SJCRH30 (cell line): ENCODE measurements at regions not wholly inside any gene's neighbourhood (a gene's known extent, or its start where the extent isn't known, plus 50 kb on each side); places are given as distances from the start of the nearest gene placed in this dataset.
"Not testable (repeated sequence)": the region's sequence is repeated elsewhere in the genome, so short reads cannot be mapped to it uniquely, and the experiment has no call there.

Source experiments
- DNase-seq, 2 experiments: peaks; one replicate each; pipeline ENCODE4 v3.0.0-alpha.2; 2015 to 2020
- H3K27ac ChIP-seq: fragments of 250-450 bp; sonication (Bioruptor Pico); 2 replicates; pipeline ENCODE4 v1.5.1; 2020; ENCODE audit warnings: mild to moderate bottlenecking, moderate library complexity
- H3K27me3 ChIP-seq: fragments of 250-450 bp; sonication (Bioruptor Pico); 2 replicates; pipeline ENCODE4 v1.5.1; 2020; ENCODE audit warnings: mild to moderate bottlenecking, moderate library complexity
- H3K36me3 ChIP-seq: fragments of 250-450 bp; sonication (Bioruptor Pico); 2 replicates; pipeline ENCODE4 v1.5.1; 2020; ENCODE audit warnings: mild to moderate bottlenecking, moderate library complexity
- H3K4me1 ChIP-seq: fragments of 250-450 bp; sonication (Bioruptor Pico); 2 replicates; pipeline ENCODE4 v1.5.1; 2020; ENCODE audit warnings: mild to moderate bottlenecking, moderate library complexity
- H3K4me3 ChIP-seq: fragments of 250-450 bp; sonication (Bioruptor Pico); 2 replicates; pipeline ENCODE4 v1.5.1; 2020; ENCODE audit warnings: mild to moderate bottlenecking, moderate library complexity
- H3K9me3 ChIP-seq: fragments of 250-450 bp; sonication (Bioruptor Pico); replicated peaks from 2 replicates; pipeline ENCODE4 v1.5.1; 2020; ENCODE audit warnings: mild to moderate bottlenecking, moderate library complexity

DNA sequence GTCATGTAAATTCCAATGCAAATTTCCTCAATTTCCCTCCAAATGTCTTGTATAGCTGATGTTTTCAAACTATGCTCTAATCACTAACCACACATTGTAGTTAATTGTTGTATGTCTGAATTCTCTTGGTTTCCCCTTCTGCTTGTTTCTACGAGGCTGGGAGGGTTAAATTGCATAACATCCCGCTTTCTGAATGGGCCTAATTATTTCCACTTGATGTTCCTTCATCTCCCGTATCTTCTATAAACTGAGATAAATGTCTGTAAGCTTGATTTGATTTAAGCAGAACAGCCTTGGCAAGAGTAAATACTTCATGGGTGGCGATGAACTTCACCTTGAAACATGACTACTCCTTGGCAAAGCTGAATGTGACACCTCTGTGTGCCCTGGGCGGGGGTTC, 72.2 kb downstream of the SERINC2 start:
- H3K4me3 ChIP-seq = no peak overlapping the region
- no peaks in the 10 kb centered on the region for H3K36me3 ChIP-seq
- H3K27ac ChIP-seq = no peak overlapping the region
- DNase-seq = no peak
- no peaks in the 10 kb centered on the region for H3K4me1 ChIP-seq
- H3K27me3 ChIP-seq = peaks cover 3% of the 10 kb centered on the region; the same call in 1 of the 2 replicates
- H3K9me3 ChIP-seq = peaks cover 2% of the 10 kb centered on the region; the same call in 1 of the 2 replicates

GRCh38 chr1:31487143-31487542, 74.1 kb downstream of the SERINC2 start:
- H3K4me3 ChIP-seq = no peak overlapping the region
- H3K27ac ChIP-seq = no peak overlapping the region
- H3K4me1 ChIP-seq = no peaks in the 10 kb centered on the region
- H3K9me3 ChIP-seq = peaks cover 3% of the 10 kb centered on the region; the same call in 1 of the 2 replicates
- DNase-seq = no peak
- peaks cover 3% of the 10 kb centered on the region; the same call in 1 of the 2 replicates for H3K27me3 ChIP-seq
- H3K36me3 ChIP-seq = no peaks in the 10 kb centered on the region

- no peak for DNase-seq
- Histone ChIP-seq H3K27ac (no peak overlapping the region), H3K9me3 (peaks cover 8% of the 10 kb centered on the region; the same call in 1 of the 2 replicates), H3K27me3 (peaks cover 3% of the 10 kb centered on the region; the same call in 1 of the 2 replicates), H3K36me3 (no peaks in the 10 kb centered on the region), H3K4me1 (no peaks in the 10 kb centered on the region), H3K4me3 (no peak overlapping the region)
Observed at GRCh38 chr1:31487721-31488293, 74.8 kb downstream of the SERINC2 start.

- no peaks in the 10 kb centered on the region for H3K36me3 ChIP-seq
- peaks cover 3% of the 10 kb centered on the region; the same call in 1 of the 2 replicates for H3K27me3 ChIP-seq
- no peak overlapping the region for H3K4me3 ChIP-seq
- H3K9me3 ChIP-seq = peaks cover 8% of the 10 kb centered on the region; the same call in 1 of the 2 replicates
- no peak for DNase-seq
- no peaks in the 10 kb centered on the region; the same call in 1 of the 2 replicates for H3K4me1 ChIP-seq
- H3K27ac ChIP-seq = no peak overlapping the region
Observed at GRCh38 chr1:31488528-31488927, 75.5 kb downstream of the SERINC2 start.

GRCh38 chr1:31489575-31489974, 76.6 kb downstream of the SERINC2 start:
- H3K4me1 ChIP-seq, DNase-seq, H3K27ac ChIP-seq, H3K4me3 ChIP-seq, H3K36me3 ChIP-seq, H3K27me3 ChIP-seq, H3K9me3 ChIP-seq: not testable (repeated sequence)

DNA sequence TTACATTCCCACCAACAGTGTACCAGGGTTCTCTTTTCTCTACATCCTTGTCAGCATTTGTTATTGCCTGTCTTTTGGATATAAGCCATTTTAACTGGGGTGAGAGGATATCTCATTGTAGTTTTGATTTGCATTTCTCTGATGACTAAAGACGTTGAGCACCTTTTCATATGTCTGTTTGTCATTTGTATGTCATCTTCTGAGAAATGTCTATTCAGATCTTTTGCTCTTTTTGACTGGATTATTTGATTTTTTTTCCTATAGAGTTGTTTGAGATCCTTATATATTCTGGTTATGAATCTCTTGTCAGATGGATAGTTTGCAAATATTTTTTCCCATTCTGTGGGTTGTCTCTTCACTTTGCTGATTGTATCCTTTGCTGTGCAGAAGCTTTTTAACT, 77.6 kb downstream of the SERINC2 start:
- H3K27me3 ChIP-seq, H3K4me1 ChIP-seq, H3K27ac ChIP-seq, H3K4me3 ChIP-seq, DNase-seq, H3K36me3 ChIP-seq: not testable (repeated sequence)
- peaks cover 13% of the 10 kb centered on the region for H3K9me3 ChIP-seq

DNA sequence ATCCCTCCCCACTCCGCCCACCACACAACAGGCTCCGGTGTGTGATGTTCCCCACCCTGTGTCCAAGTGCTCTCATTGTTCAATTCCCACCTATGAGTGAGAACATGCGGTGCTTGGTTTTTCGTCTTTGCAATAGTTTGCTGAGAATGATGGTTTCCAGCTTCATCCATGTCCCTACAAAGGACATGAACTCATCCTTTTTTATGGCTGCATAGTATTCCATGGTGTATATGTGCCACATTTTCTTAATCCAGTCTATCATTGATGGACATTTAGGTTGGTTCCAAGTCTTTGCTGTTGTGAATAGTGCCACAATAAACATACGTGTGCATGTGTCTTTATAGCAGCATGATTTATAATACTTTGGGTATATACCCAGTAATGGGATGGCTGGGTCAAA, 81.0 kb upstream of the TINAGL1 start:
- H3K27me3 ChIP-seq, DNase-seq, H3K36me3 ChIP-seq, H3K4me3 ChIP-seq, H3K4me1 ChIP-seq, H3K27ac ChIP-seq: not testable (repeated sequence)
- peaks cover 13% of the 10 kb centered on the region for H3K9me3 ChIP-seq

GRCh38 chr1:31495770-31496169, 80.5 kb upstream of the TINAGL1 start:
- H3K4me1 ChIP-seq, H3K27me3 ChIP-seq: not testable (repeated sequence)

GRCh38 chr1:31497601-31498000, 78.7 kb upstream of the TINAGL1 start:
- Histone ChIP-seq H3K27me3 (peaks cover 1% of the 10 kb centered on the region; the same call in 1 of the 2 replicates), H3K27ac (no peak overlapping the region), H3K36me3 (no peaks in the 10 kb centered on the region), H3K9me3 (peaks cover 8% of the 10 kb centered on the region), H3K4me1 (no peaks in the 10 kb centered on the region; the same call in 1 of the 2 replicates), H3K4me3 (no peak overlapping the region)
- DNase-seq = no peak

More at GRCh38 chr1:31495770-31496169, 80.5 kb upstream of the TINAGL1 start:
- H3K4me3 ChIP-seq, H3K36me3 ChIP-seq, DNase-seq, H3K27ac ChIP-seq: not testable (repeated sequence)
- peaks cover 13% of the 10 kb centered on the region for H3K9me3 ChIP-seq

DNA sequence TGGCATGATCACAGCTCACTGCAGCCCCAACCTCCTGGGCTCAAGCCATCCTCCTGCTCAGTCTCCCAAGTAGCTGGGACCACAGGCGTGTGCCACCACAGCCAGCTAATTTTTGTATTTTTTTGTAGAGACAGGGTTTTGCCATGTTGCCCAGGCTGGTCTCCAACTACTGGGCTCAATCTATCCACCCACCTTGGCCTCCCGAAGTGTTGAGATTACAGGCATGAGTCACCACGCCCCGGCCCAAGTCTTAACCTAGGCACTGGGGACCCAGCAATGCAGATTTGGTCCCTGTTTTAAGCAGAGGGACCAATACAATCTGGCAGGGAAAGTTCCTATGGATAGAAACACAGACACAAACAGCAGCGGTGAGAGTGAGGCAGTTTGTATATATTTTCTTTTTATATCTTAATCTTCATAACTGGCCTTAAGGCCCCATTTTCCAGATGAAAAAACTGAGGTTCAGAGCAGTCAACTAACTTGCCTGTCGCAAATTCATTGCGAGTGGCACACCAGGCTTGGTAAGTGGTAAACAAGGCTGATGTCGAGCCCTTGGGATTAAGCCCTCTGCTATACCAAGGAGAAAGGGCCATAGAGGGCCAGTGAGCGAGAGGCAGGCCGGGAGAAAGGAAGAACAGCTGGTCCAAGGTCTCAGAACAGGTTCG, 77.8 kb upstream of the TINAGL1 start:
- H3K27me3 ChIP-seq = peaks cover 4% of the 10 kb centered on the region; the same call in 1 of the 2 replicates
- no peaks in the 10 kb centered on the region for H3K36me3 ChIP-seq
- no peak overlapping the region for H3K27ac ChIP-seq
- H3K9me3 ChIP-seq = peaks cover 8% of the 10 kb centered on the region
- H3K4me1 ChIP-seq = no peaks in the 10 kb centered on the region; the same call in 1 of the 2 replicates
- no peak overlapping the region for H3K4me3 ChIP-seq
- no peak for DNase-seq

- DNase-seq = no peak
- H3K36me3 ChIP-seq = no peaks in the 10 kb centered on the region
- H3K9me3 ChIP-seq = no peaks in the 10 kb centered on the region
- no peak overlapping the region for H3K4me3 ChIP-seq
- peaks cover 14% of the 10 kb centered on the region for H3K4me1 ChIP-seq
- no peak overlapping the region for H3K27ac ChIP-seq
- peaks cover 4% of the 10 kb centered on the region; the same call in 1 of the 2 replicates for H3K27me3 ChIP-seq
Observed at GRCh38 chr1:31501505-31501904, 74.8 kb upstream of the TINAGL1 start.

DNA sequence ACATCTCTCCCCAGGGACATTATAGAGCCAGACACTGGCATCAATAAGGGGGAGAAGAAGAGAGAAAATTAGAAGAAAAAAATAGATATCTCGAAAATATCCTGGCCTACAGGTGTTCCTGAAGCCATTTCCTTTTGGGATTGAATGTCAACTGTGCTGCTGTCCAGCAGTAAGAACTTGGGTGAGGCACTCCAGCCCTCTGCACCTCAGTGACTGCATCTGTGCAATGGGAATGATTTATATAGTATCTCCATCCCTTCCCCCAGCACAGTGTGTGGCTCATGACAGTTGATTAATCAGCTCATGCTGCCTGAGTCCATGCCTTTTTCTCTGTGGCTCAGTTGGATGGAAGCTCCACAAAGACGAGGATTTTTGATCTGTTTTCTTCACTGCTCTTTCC, 74.1 kb upstream of the TINAGL1 start:
- peaks cover 4% of the 10 kb centered on the region; the same call in 1 of the 2 replicates for H3K27me3 ChIP-seq
- DNase-seq = no peak
- no peak overlapping the region for H3K4me3 ChIP-seq
- peaks cover 17% of the 10 kb centered on the region for H3K4me1 ChIP-seq
- no peaks in the 10 kb centered on the region for H3K36me3 ChIP-seq
- no peaks in the 10 kb centered on the region for H3K9me3 ChIP-seq
- H3K27ac ChIP-seq = no peak overlapping the region

- no peak overlapping the region for H3K4me3 ChIP-seq
- peaks cover 17% of the 10 kb centered on the region for H3K4me1 ChIP-seq
- H3K9me3 ChIP-seq = no peaks in the 10 kb centered on the region
- DNase-seq = no peak
- H3K27ac ChIP-seq = no peak overlapping the region
- peaks cover 4% of the 10 kb centered on the region; the same call in 1 of the 2 replicates for H3K27me3 ChIP-seq
- H3K36me3 ChIP-seq = no peaks in the 10 kb centered on the region
Observed at GRCh38 chr1:31502926-31503511, 73.3 kb upstream of the TINAGL1 start.

- H3K27ac ChIP-seq = no peak overlapping the region
- no peaks in the 10 kb centered on the region for H3K9me3 ChIP-seq
- DNase-seq = no peak
- no peak overlapping the region for H3K4me3 ChIP-seq
- H3K36me3 ChIP-seq = no peaks in the 10 kb centered on the region
- H3K4me1 ChIP-seq = peaks cover 17% of the 10 kb centered on the region
- peaks cover 4% of the 10 kb centered on the region; the same call in 1 of the 2 replicates for H3K27me3 ChIP-seq
Observed at GRCh38 chr1:31503570-31503969, 72.7 kb upstream of the TINAGL1 start.

DNA sequence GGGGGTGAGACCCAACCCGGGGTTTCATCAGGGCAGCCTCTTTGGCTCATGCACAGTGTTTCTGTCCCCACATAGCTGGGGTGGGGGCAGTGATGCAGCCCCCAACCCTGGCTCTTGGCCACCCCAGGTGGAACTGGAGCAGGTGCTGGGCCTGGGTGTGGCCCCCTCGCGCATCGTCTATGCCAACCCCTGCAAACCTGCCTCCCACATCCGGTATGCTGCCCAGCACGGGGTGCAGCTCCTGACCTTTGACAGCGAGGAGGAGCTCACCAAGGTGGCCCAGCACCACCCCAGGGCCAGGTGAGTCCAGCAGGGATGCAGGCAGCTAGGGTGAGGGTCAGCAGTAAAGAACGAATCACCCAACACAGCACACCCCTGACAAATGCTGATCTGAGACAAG, 72.3 kb upstream of the TINAGL1 start:
- Histone ChIP-seq H3K36me3 (no peaks in the 10 kb centered on the region), H3K27ac (no peak overlapping the region), H3K27me3 (peaks cover 4% of the 10 kb centered on the region; the same call in 1 of the 2 replicates), H3K4me1 (peaks cover 17% of the 10 kb centered on the region), H3K4me3 (no peak overlapping the region), H3K9me3 (no peaks in the 10 kb centered on the region)
- DNase-seq = no peak
